ENCODE measurements at regions not wholly inside any gene's neighbourhood (a gene's known extent, or its start where the extent isn't known, plus 50 kb on each side); places are given as distances from the start of the nearest gene placed in this dataset.

- no peak for DNase-seq
These were observed 391.4 kb downstream of the IRS2 start for GRCh38 chr13:109395014-109395413.

GRCh38 chr13:109394311-109394988 is 391.9 kb downstream of the IRS2 start:
- no peak for DNase-seq

GRCh38 chr13:109393045-109393444 is 393.3 kb downstream of the IRS2 start:
- DNase-seq = no peak

- DNase-seq = no peak
These were observed 396.0 kb downstream of the IRS2 start for GRCh38 chr13:109390391-109390790.

- DNase-seq = peak; percentile 85 to 96
These were observed 396.5 kb downstream of the IRS2 start for GRCh38 chr13:109389892-109390345.

GRCh38 chr13:109389456-109389855 is 396.9 kb downstream of the IRS2 start:
- no peak for DNase-seq

GRCh38 chr13:109387471-109387870 is 398.9 kb downstream of the IRS2 start:
- peak; percentile 77 to 91 for DNase-seq

GRCh38 chr13:109385242-109385560 is 401.2 kb downstream of the IRS2 start:
- DNase-seq = peak; percentile 53 to 64

GRCh38 chr13:109384491-109385241 is 401.7 kb downstream of the IRS2 start:
- no peak for DNase-seq

GRCh38 chr13:109383683-109384082 is 402.7 kb downstream of the IRS2 start:
- DNase-seq = no peak

GRCh38 chr13:109381546-109382180 is 404.7 kb downstream of the IRS2 start:
- DNase-seq = peak; percentile 56 to 70

- no peak for DNase-seq
These were observed 405.9 kb downstream of the IRS2 start for GRCh38 chr13:109380457-109380856.

- DNase-seq = no peak
These were observed 406.5 kb downstream of the IRS2 start for GRCh38 chr13:109379930-109380329.

GRCh38 chr13:109376936-109377335 is 409.4 kb downstream of the IRS2 start:
- no peak for DNase-seq

- DNase-seq = no peak
These were observed 411.7 kb downstream of the IRS2 start for GRCh38 chr13:109374609-109375200.

- no peak for DNase-seq
These were observed 413.7 kb downstream of the IRS2 start for GRCh38 chr13:109372666-109373065.

- DNase-seq = no peak
These were observed 415.3 kb downstream of the IRS2 start for GRCh38 chr13:109371066-109371465.

- DNase-seq = no peak
These were observed 415.9 kb downstream of the IRS2 start for GRCh38 chr13:109370496-109370895.

GRCh38 chr13:109369353-109370052 is 416.9 kb downstream of the IRS2 start:
- no peak for DNase-seq

- no peak for DNase-seq
These were observed 418.2 kb downstream of the IRS2 start for GRCh38 chr13:109368230-109368629.

- DNase-seq = no peak
These were observed 419.9 kb downstream of the IRS2 start for GRCh38 chr13:109366525-109366924.

- DNase-seq = no peak
These were observed 423.0 kb downstream of the IRS2 start for GRCh38 chr13:109363431-109363830.

GRCh38 chr13:109362616-109363015 is 423.8 kb downstream of the IRS2 start:
- DNase-seq = no peak
